CD14-positive monocyte (primary cell): ENCODE measurements at regions not wholly inside any gene's neighbourhood (a gene's known extent, or its start where the extent isn't known, plus 50 kb on each side); places are given as distances from the start of the nearest gene placed in this dataset.

ENCODE experiments used
- DNase-seq, 3 donors: peaks; one replicate each; pipeline ENCODE4 v3.0.0-alpha.2; 2011 to 2022
- H2AFZ ChIP-seq: 2 replicates; pipeline ENCODE4 v1.6.0; 2012; ENCODE audit warnings: mild to moderate bottlenecking, low read depth, low read length, inconsistent platforms; ENCODE audit not compliant: insufficient read depth, poor library complexity, severe bottlenecking
- H3K27ac ChIP-seq, 2 donors: 1 replicate in 1 of 2; 2 replicates in 1 of 2; pipeline ENCODE4 v1.5.1; 2012 to 2013; ENCODE audit warnings: low read length in 2 of 2, control low read depth in 1 of 2, inconsistent platforms in 1 of 2, low read depth in 1 of 2, mild to moderate bottlenecking in 1 of 2
- H3K27me3 ChIP-seq, 2 donors: one replicate each; pipeline versions ENCODE4 v1.6.0 to v1.6.1; 2011 to 2013; ENCODE audit warnings: low read length in 2 of 2; ENCODE audit not compliant: control insufficient read depth in 2 of 2, insufficient read depth in 2 of 2
- H3K36me3 ChIP-seq, 2 donors: replicated peaks in 1 of 2; 1 replicate in 1 of 2; 2 replicates in 1 of 2; pipeline versions ENCODE4 v1.5.1 to v1.6.1; 2012 to 2013; ENCODE audit warnings: low read length in 2 of 2, control low read depth in 1 of 2, inconsistent platforms in 1 of 2, mild to moderate bottlenecking in 1 of 2; ENCODE audit not compliant: insufficient read depth in 2 of 2, control insufficient read depth in 1 of 2
- H3K4me1 ChIP-seq, 2 donors: 1 replicate in 1 of 2; 2 replicates in 1 of 2; pipeline versions ENCODE4 v1.5.1 to v1.6.1; 2012 to 2013; ENCODE audit warnings: low read length in 2 of 2, control low read depth in 1 of 2, inconsistent platforms in 1 of 2, mild to moderate bottlenecking in 1 of 2, moderate library complexity in 1 of 2; ENCODE audit not compliant: insufficient read depth in 2 of 2, control insufficient read depth in 1 of 2
- H3K4me2 ChIP-seq: replicated peaks from 2 replicates; pipeline ENCODE3; 2012; ENCODE audit warnings: low read length, moderate library complexity, mild to moderate bottlenecking; ENCODE audit not compliant: poor library complexity, severe bottlenecking; ENCODE audit errors: extremely low read depth
- H3K4me3 ChIP-seq, 3 experiments: fragments of 200-600 bp in 1 of 3; sonication (generic) in 1 of 3; replicated peaks in 1 of 3; 1 replicate in 2 of 3; 2 replicates in 1 of 3; pipeline ENCODE4 v1.5.1; 2011 to 2013; ENCODE audit warnings: low read length in 3 of 3, mild to moderate bottlenecking in 3 of 3, control low read depth in 2 of 3, low read depth in 2 of 3, inconsistent platforms in 1 of 3, moderate library complexity in 1 of 3
- H3K79me2 ChIP-seq: 2 replicates; pipeline ENCODE4 v1.6.0; 2012; ENCODE audit warnings: mild to moderate bottlenecking, control low read depth, inconsistent platforms, low read length, moderate library complexity; ENCODE audit not compliant: insufficient read depth
- H3K9ac ChIP-seq: 2 replicates; pipeline ENCODE4 v1.6.0; 2017; ENCODE audit warnings: low read length, mild to moderate bottlenecking; ENCODE audit not compliant: insufficient read depth, poor library complexity, severe bottlenecking
- H3K9me3 ChIP-seq, 2 donors: replicated peaks in 1 of 2; 1 replicate in 1 of 2; 2 replicates in 1 of 2; pipeline versions ENCODE4 v1.5.1 to v1.6.1; 2012 to 2013; ENCODE audit warnings: low read length in 2 of 2, control low read depth in 1 of 2; ENCODE audit not compliant: control insufficient read depth in 1 of 2, insufficient read depth in 1 of 2
- H4K20me1 ChIP-seq: 2 replicates; pipeline ENCODE4 v1.6.0; 2012; ENCODE audit warnings: mild to moderate bottlenecking, low read length, control low read depth, moderate library complexity; ENCODE audit not compliant: insufficient read depth
- H3K27ac Mint-ChIP-seq, 7 donors: one replicate each; pipeline ENCODE4 v1.8.0; 2020; ENCODE audit warnings: mild to moderate bottlenecking in 7 of 7, mixed read lengths in 7 of 7, moderate library complexity in 6 of 7, inconsistent platforms in 2 of 7
- H3K27me3 Mint-ChIP-seq, 3 donors: one replicate each; pipeline ENCODE4 v1.8.0; 2021 to 2022; ENCODE audit warnings: low read depth in 3 of 3, mild to moderate bottlenecking in 3 of 3, mixed read lengths in 3 of 3, moderate library complexity in 3 of 3, inconsistent platforms in 1 of 3
- H3K36me3 Mint-ChIP-seq, 2 donors: one replicate each; pipeline ENCODE4 v1.8.0; 2020; ENCODE audit warnings: mixed read lengths in 2 of 2, inconsistent platforms in 1 of 2, mild to moderate bottlenecking in 1 of 2
- H3K4me1 Mint-ChIP-seq: one replicate; pipeline ENCODE4 v1.8.0; 2020; ENCODE audit warnings: mild to moderate bottlenecking, mixed read lengths
- H3K4me3 Mint-ChIP-seq, 2 donors: one replicate each; pipeline ENCODE4 v1.8.0; 2020; ENCODE audit warnings: mild to moderate bottlenecking in 2 of 2, mixed read lengths in 2 of 2, moderate library complexity in 1 of 2
- H3K9me3 Mint-ChIP-seq, 7 donors: one replicate each; pipeline ENCODE4 v1.8.0; 2020 to 2022; ENCODE audit warnings: mixed read lengths in 7 of 7, mild to moderate bottlenecking in 6 of 7, moderate library complexity in 6 of 7, inconsistent platforms in 2 of 7
- CTCF ChIP-seq: fragments of 200-600 bp; IDR thresholded peaks from one replicate; pipeline ENCODE4 v1.8.0; 2022; ENCODE audit warnings: antibody characterized with exemption, mild to moderate bottlenecking
- WGBS: methylation state at CpG from one replicate; pipeline ENCODE4 v1.1.5; 2013; ENCODE audit warnings: missing lambda C conversion rate; ENCODE audit not compliant: insufficient coverage; 5-methylcytosine and 5-hydroxymethylcytosine counted together
- intact Hi-C, 2 donors: fragments of 100-400 bp; cut with micrococcal nuclease; formaldehyde crosslinking; loops; one replicate each; pipeline versions ENCODE4 v1.15.0 to v1.15.1; 2023

DNA sequence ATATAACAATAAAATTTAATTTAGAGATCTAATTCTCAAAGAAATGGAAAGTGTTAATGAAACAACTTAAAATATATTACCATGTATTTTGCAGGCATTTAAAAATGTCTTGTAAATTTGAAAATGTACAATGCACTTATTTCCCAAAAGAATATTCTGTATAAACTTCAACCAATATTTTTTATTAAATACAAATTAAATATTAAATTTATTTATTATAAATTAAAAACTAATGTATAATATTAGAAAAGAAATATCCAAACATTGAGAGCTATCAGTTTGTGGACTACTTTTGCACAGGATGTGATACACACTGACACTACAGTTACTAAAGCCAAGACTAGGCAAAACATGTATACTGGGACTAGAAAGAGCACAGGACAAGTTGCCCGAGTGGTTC lies 707.0 kb upstream of the NRSN1 start:
- DNase-seq = no peak
- no peak overlapping the region for H3K4me3 ChIP-seq
- TF ChIP-seq CTCF = no peak
- H3K27ac Mint-ChIP-seq = no peak overlapping the region
- no peaks in the 10 kb centered on the region for H3K27me3 ChIP-seq
- H3K4me2 ChIP-seq = no peak overlapping the region
- no peak overlapping the region for H2AFZ ChIP-seq
- peaks cover 0 to 12% of the 10 kb centered on the region in 2 donors for H3K9me3 ChIP-seq
- H3K9me3 Mint-ChIP-seq = peaks cover 0 to 9% (median 0%) of the 10 kb centered on the region in 7 donors
- no CpG with 5 or more reads among the region's 1 CpG for WGBS
- H3K4me1 Mint-ChIP-seq = no peaks in the 10 kb centered on the region
- H3K36me3 Mint-ChIP-seq = no peaks in the 10 kb centered on the region
- H3K4me1 ChIP-seq = no peaks in the 10 kb centered on the region
- H3K27me3 Mint-ChIP-seq = no peaks in the 10 kb centered on the region
- H3K79me2 ChIP-seq = no peaks in the 10 kb centered on the region
- H3K4me3 Mint-ChIP-seq = no peak overlapping the region
- no peak overlapping the region for H3K27ac ChIP-seq
- intact Hi-C loops = no loop called here
- H3K9ac ChIP-seq = no peak overlapping the region
- no peaks in the 10 kb centered on the region for H4K20me1 ChIP-seq
- no peaks in the 10 kb centered on the region for H3K36me3 ChIP-seq

- no peaks in the 10 kb centered on the region for H3K27me3 ChIP-seq
- H3K4me1 ChIP-seq = no peaks in the 10 kb centered on the region
- H3K36me3 ChIP-seq = no peaks in the 10 kb centered on the region
- no peak overlapping the region for H3K27ac Mint-ChIP-seq
- H3K79me2 ChIP-seq = no peaks in the 10 kb centered on the region
- no peak for TF ChIP-seq CTCF
- H3K36me3 Mint-ChIP-seq = no peaks in the 10 kb centered on the region
- intact Hi-C loops = no loop called here
- no peak overlapping the region for H3K9ac ChIP-seq
- H3K4me3 ChIP-seq = no peak overlapping the region
- peaks cover 0 to 12% of the 10 kb centered on the region in 2 donors for H3K9me3 ChIP-seq
- H3K4me1 Mint-ChIP-seq = no peaks in the 10 kb centered on the region
- H3K27ac ChIP-seq = no peak overlapping the region
- no peak overlapping the region for H3K4me3 Mint-ChIP-seq
- no peaks in the 10 kb centered on the region for H3K27me3 Mint-ChIP-seq
- no peak for DNase-seq
- no peak overlapping the region for H3K4me2 ChIP-seq
- 79% methylated on average over 4 of the region's 4 CpGs for WGBS
- no peak overlapping the region for H2AFZ ChIP-seq
- H4K20me1 ChIP-seq = no peaks in the 10 kb centered on the region
- peaks cover 0 to 9% (median 1%) of the 10 kb centered on the region in 7 donors for H3K9me3 Mint-ChIP-seq
These were observed 705.2 kb upstream of the NRSN1 start for GRCh38 chr6:23420659-23421350.
